IMR-90 (cell line): ENCODE measurements at regions not wholly inside any gene's neighbourhood (a gene's known extent, or its start where the extent isn't known, plus 50 kb on each side); places are given as distances from the start of the nearest gene placed in this dataset.

Experiments used
- CEBPB ChIP-seq: IDR thresholded peaks from 2 replicates; pipeline ENCODE4 v1.6.1; 2012; ENCODE audit warnings: low read depth, low read length, improper control_type of control experiment
- CHD1 ChIP-seq: IDR thresholded peaks from 2 replicates; pipeline ENCODE4 v1.6.1; 2012; ENCODE audit warnings: low read depth, low read length, improper control_type of control experiment
- ELK1 ChIP-seq: fragments of 150-350 bp; IDR thresholded peaks from 2 replicates; pipeline ENCODE4 v1.6.1; 2016; ENCODE audit warnings: low read depth, mild to moderate bottlenecking, low read length, moderate library complexity, borderline replicate concordance
- FOS ChIP-seq: fragments of 150-350 bp; IDR thresholded peaks from 2 replicates; pipeline ENCODE4 v1.6.1; 2016; ENCODE audit warnings: low read depth, low read length
- MXI1 ChIP-seq: IDR thresholded peaks from 2 replicates; pipeline ENCODE4 v1.6.1; 2012; ENCODE audit warnings: low read depth, mild to moderate bottlenecking, low read length, moderate library complexity, borderline replicate concordance
- NFE2L2 ChIP-seq: fragments of 150-350 bp; IDR thresholded peaks from 2 replicates; pipeline ENCODE4 v1.6.1; 2016; ENCODE audit warnings: low read depth, mild to moderate bottlenecking, low read length
- POLR2A ChIP-seq: IDR thresholded peaks from 2 replicates; pipeline ENCODE4 v1.6.1; 2012; ENCODE audit warnings: mild to moderate bottlenecking, low read depth, low read length
- RAD21 ChIP-seq: IDR thresholded peaks from 2 replicates; pipeline ENCODE4 v1.6.1; 2012; ENCODE audit warnings: low read length, improper control_type of control experiment
- RCOR1 ChIP-seq: IDR thresholded peaks from 2 replicates; pipeline ENCODE4 v1.6.1; 2012; ENCODE audit warnings: mild to moderate bottlenecking, low read length, improper control_type of control experiment; ENCODE audit not compliant: insufficient replicate concordance
- RFX5 ChIP-seq: IDR thresholded peaks from 2 replicates; pipeline ENCODE4 v1.8.0; 2012; ENCODE audit warnings: low read depth, mild to moderate bottlenecking, low read length, moderate library complexity
- SMC3 ChIP-seq: fragments of 150-350 bp; IDR thresholded peaks from 2 replicates; pipeline ENCODE4 v1.6.1; 2016; ENCODE audit warnings: low read depth, mild to moderate bottlenecking, antibody characterized with exemption, low read length, moderate library complexity
- USF2 ChIP-seq: fragments of 150-350 bp; IDR thresholded peaks from 2 replicates; pipeline ENCODE4 v1.6.1; 2017; ENCODE audit warnings: mild to moderate bottlenecking, antibody characterized with exemption, low read length, low read depth
- TF ChIP-seq, protein P1 (sequence below): conservative IDR thresholded peaks from 2 replicates; pipeline ENCODE4 v1.5.1; 2012; ENCODE audit warnings: mild to moderate bottlenecking, low read depth, low read length, improper control_type of control experiment

GRCh38 chr11:39425226-39425625 is 2034.2 kb downstream of the LRRC4C start:
- TF ChIP-seq, protein P1, sequence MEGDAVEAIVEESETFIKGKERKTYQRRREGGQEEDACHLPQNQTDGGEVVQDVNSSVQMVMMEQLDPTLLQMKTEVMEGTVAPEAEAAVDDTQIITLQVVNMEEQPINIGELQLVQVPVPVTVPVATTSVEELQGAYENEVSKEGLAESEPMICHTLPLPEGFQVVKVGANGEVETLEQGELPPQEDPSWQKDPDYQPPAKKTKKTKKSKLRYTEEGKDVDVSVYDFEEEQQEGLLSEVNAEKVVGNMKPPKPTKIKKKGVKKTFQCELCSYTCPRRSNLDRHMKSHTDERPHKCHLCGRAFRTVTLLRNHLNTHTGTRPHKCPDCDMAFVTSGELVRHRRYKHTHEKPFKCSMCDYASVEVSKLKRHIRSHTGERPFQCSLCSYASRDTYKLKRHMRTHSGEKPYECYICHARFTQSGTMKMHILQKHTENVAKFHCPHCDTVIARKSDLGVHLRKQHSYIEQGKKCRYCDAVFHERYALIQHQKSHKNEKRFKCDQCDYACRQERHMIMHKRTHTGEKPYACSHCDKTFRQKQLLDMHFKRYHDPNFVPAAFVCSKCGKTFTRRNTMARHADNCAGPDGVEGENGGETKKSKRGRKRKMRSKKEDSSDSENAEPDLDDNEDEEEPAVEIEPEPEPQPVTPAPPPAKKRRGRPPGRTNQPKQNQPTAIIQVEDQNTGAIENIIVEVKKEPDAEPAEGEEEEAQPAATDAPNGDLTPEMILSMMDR, result no peak
- no peak for TF ChIP-seq POLR2A
- no peak for TF ChIP-seq FOS
- no peak for TF ChIP-seq SMC3
- no peak for TF ChIP-seq ELK1
- no peak for TF ChIP-seq CHD1
- no peak for TF ChIP-seq RFX5
- TF ChIP-seq CEBPB, result no peak
- no peak for TF ChIP-seq MXI1
- TF ChIP-seq RAD21, result no peak
- no peak for TF ChIP-seq RCOR1
- TF ChIP-seq USF2, result no peak
- no peak for TF ChIP-seq NFE2L2
